ENCODE measurements at regions not wholly inside any gene's neighbourhood (a gene's known extent, or its start where the extent isn't known, plus 50 kb on each side); places are given as distances from the start of the nearest gene placed in this dataset.
A peak's percentile ranks its signal among the peaks of the same experiment; 100 is the strongest.

GRCh38 chr1:244969355-244970235 is 105.3 kb upstream of the HNRNPU start (continued):
- no peak for TF ChIP-seq NR2C1 (IDR thresholded peaks at IDR 0.05)
- TF ChIP-seq NR2C1 (tag; IDR thresholded peaks at IDR 0.05) = no peak
- TF ChIP-seq ZNF232 (CRISPR knock-in tag; IDR thresholded peaks at IDR 0.05) = no peak; the same call in 1 of the 2 replicates
- TF ChIP-seq ZBTB5 (IDR thresholded peaks at IDR 0.05) = no peak
- TF ChIP-seq NFE2L1 (tag; IDR thresholded peaks at IDR 0.05; ENCODE audit: borderline replicate concordance, low read depth) = no peak
- no peak for TF ChIP-seq GABPB2 (CRISPR knock-in tag; conservative IDR thresholded peaks at IDR 0.05)
- TF ChIP-seq, protein P1, sequence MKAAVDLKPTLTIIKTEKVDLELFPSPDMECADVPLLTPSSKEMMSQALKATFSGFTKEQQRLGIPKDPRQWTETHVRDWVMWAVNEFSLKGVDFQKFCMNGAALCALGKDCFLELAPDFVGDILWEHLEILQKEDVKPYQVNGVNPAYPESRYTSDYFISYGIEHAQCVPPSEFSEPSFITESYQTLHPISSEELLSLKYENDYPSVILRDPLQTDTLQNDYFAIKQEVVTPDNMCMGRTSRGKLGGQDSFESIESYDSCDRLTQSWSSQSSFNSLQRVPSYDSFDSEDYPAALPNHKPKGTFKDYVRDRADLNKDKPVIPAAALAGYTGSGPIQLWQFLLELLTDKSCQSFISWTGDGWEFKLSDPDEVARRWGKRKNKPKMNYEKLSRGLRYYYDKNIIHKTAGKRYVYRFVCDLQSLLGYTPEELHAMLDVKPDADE (conservative IDR thresholded peaks at IDR 0.05; ENCODE audit: control insufficient read depth, low read depth, low read length) = peak; percentile 82
- no peak for TF ChIP-seq TAF15 (IDR thresholded peaks at IDR 0.05; ENCODE audit: low read depth, low read length)
- peak; percentile 43; the same call in 1 of the 2 replicates for TF ChIP-seq MYC (IDR thresholded peaks at IDR 0.05; ENCODE audit: low read depth, low read length)
- TF ChIP-seq MYC (CRISPR knock-in tag; IDR thresholded peaks at IDR 0.05; ENCODE audit: borderline replicate concordance, low read depth) = 0 out of 2 replicates have a peak, but pooled peaks have one; percentile 26
- peak; percentile 15; the same call in 1 of the 2 replicates for TF ChIP-seq CBX1 (IDR thresholded peaks at IDR 0.05; ENCODE audit: low read depth)
- no peak for TF ChIP-seq COPS2 (conservative IDR thresholded peaks at IDR 0.05)
- peak; percentile 10 for TF ChIP-seq PCBP1 (IDR thresholded peaks at IDR 0.05; ENCODE audit: low read depth, low read length, poor library complexity, severe bottlenecking)
- no peak for TF ChIP-seq ZNF324 (CRISPR knock-in tag; IDR thresholded peaks at IDR 0.05)
- TF ChIP-seq ZSCAN29 (IDR thresholded peaks at IDR 0.05) = 0 out of 2 replicates have a peak, but pooled peaks have one; percentile 8
- TF ChIP-seq DNMT1 (IDR thresholded peaks at IDR 0.05) = no peak
- no peak for TF ChIP-seq ZNF57 (CRISPR knock-in tag; IDR thresholded peaks at IDR 0.05)
- TF ChIP-seq CEBPG (CRISPR knock-in tag; IDR thresholded peaks at IDR 0.05) = peak; percentile 92
- TF ChIP-seq CEBPG (tag; conservative IDR thresholded peaks at IDR 0.05 in 1 of 2, IDR thresholded peaks at IDR 0.05 in 1 of 2) = peak; percentile 92 to 98
- no peak for TF ChIP-seq SMAD2 (IDR thresholded peaks at IDR 0.05; ENCODE audit: low read depth, low read length)
- no peak for TF ChIP-seq HNRNPH1 (optimal IDR thresholded peaks at IDR 0.05; ENCODE audit: low read depth, low read length)
- TF ChIP-seq SRSF7 (optimal IDR thresholded peaks at IDR 0.05; ENCODE audit: low read depth, low read length) = no peak
- peak; percentile 69; the same call in 1 of the 2 replicates for TF ChIP-seq TOE1 (IDR thresholded peaks at IDR 0.05; ENCODE audit: borderline replicate concordance)
- no peak for TF ChIP-seq TOE1 (CRISPR knock-in tag; IDR thresholded peaks at IDR 0.05; ENCODE audit: borderline replicate concordance, low read depth)
- no peak; the same call in 1 of the 2 replicates for TF ChIP-seq SMAD3 (CRISPR knock-in tag; conservative IDR thresholded peaks at IDR 0.05)
- TF ChIP-seq ZNF780A (CRISPR knock-in tag; IDR thresholded peaks at IDR 0.05) = no peak; the same call in 1 of the 2 replicates
- TF ChIP-seq RCOR1 (IDR thresholded peaks at IDR 0.05; ENCODE audit: borderline replicate concordance in 1 of 2, low read depth in 2 of 2, low read length in 2 of 2) = no peak
- peak; percentile 39 for TF ChIP-seq RBM39 (optimal IDR thresholded peaks at IDR 0.05; ENCODE audit: low read depth, low read length)

Data from K562 (cell line).